Activated naive CD4-positive, alpha-beta T cell treated with anti-CD3 and anti-CD28 coated beads, Interleukin-2, amount 50 U/mL, for 24 hours (primary cell): ENCODE measurements at regions not wholly inside any gene's neighbourhood (a gene's known extent, or its start where the extent isn't known, plus 50 kb on each side); places are given as distances from the start of the nearest gene placed in this dataset.
"Not testable (repeated sequence)": the region's sequence is repeated elsewhere in the genome, so short reads cannot be mapped to it uniquely, and the experiment has no call there.

ENCODE experiments used
- H3K27ac Mint-ChIP-seq: one replicate; pipeline ENCODE4 v1.8.0; 2021; ENCODE audit warnings: mild to moderate bottlenecking, mixed read lengths
- H3K27me3 Mint-ChIP-seq: one replicate; pipeline ENCODE4 v1.8.0; 2021; ENCODE audit warnings: mixed read lengths
- H3K36me3 Mint-ChIP-seq: one replicate; pipeline ENCODE4 v1.8.0; 2021; ENCODE audit warnings: mixed read lengths
- H3K4me1 Mint-ChIP-seq: one replicate; pipeline ENCODE4 v1.8.0; 2021; ENCODE audit warnings: mixed read lengths
- H3K4me3 Mint-ChIP-seq: one replicate; pipeline ENCODE4 v1.8.0; 2021; ENCODE audit warnings: mild to moderate bottlenecking, mixed read lengths
- H3K9me3 Mint-ChIP-seq: one replicate; pipeline ENCODE4 v1.8.0; 2021; ENCODE audit warnings: mixed read lengths

DNA sequence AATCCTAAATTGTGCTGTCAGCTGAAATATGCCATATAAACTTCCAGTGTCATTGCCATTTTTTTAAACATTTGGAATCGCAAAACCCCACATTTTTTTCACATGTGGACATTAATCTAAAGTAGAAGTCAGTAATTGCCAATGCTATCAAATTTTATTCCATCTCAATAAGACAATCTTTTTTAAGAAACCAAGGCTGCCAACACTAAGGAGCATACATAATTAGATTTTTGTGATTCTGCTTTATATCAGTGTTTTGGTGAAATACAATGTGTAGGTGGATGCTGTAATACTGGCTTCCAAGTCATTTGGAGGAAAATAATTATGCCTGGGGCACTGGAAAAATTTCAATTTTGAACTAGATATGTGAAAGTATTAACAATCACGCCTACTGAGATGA lies 256.7 kb downstream of the ZPLD1 start:
- Mint-ChIP-seq H3K36me3 (no peaks in the 10 kb centered on the region), H3K27me3 (peaks cover 13% of the 10 kb centered on the region), H3K4me3 (no peak overlapping the region), H3K4me1 (no peaks in the 10 kb centered on the region), H3K9me3 (no peaks in the 10 kb centered on the region), H3K27ac (no peak overlapping the region)

DNA sequence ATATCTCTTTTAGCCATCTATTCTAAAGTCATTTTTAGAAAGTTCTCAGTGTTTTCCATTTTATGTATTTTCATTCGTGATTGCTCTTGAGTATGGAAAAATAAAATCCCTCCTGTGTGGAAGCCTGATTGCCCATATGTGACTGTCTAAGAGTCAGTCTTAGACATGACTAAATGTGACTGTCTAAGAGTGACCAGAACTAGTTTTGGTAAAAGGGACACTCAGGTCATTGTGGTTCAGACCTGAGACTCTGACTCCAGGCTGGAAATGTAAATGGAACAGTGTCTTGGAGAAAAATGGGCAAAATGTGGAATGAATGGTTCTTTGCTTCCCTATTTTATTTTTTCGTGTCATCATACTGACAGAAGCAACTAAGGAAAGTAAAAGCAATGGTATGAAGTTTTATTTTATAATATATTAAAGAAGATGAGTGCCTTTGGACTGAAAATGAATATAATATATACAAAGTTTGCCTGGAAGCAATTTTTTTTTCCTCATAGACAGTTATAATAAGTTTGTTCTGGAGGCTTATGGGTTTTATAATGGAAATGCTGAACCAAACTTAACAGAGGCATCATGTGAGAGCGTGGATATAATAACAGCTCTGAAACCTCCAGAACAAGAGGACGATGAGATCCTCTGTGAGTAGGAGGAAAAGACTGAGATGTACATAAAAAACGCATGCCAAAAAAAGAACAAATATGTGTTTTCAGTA lies 264.4 kb downstream of the ZPLD1 start:
- Mint-ChIP-seq H3K9me3 (no peaks in the 10 kb centered on the region), H3K4me3 (no peak overlapping the region), H3K36me3 (no peaks in the 10 kb centered on the region), H3K27ac (no peak overlapping the region), H3K27me3 (peaks cover 4% of the 10 kb centered on the region), H3K4me1 (no peaks in the 10 kb centered on the region)

DNA sequence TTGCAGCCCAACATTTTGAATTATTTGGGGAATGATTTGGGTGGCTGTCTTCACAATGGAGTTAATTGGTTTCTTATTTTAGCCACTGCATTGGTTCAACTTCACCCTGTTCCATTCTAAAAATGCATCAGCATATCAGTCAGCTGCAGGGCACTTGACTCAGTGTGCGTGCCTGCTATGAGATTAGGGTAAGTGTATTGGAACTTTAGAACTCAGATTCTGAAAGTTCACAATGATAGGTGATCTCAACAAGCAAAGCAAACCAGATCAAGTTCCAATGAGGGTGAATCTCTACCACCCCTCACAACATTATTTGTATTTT lies 265.0 kb downstream of the ZPLD1 start:
- Mint-ChIP-seq H3K9me3 (no peaks in the 10 kb centered on the region), H3K27me3 (peaks cover 4% of the 10 kb centered on the region), H3K4me1 (no peaks in the 10 kb centered on the region), H3K4me3 (no peak overlapping the region), H3K36me3 (no peaks in the 10 kb centered on the region), H3K27ac (no peak overlapping the region)

DNA sequence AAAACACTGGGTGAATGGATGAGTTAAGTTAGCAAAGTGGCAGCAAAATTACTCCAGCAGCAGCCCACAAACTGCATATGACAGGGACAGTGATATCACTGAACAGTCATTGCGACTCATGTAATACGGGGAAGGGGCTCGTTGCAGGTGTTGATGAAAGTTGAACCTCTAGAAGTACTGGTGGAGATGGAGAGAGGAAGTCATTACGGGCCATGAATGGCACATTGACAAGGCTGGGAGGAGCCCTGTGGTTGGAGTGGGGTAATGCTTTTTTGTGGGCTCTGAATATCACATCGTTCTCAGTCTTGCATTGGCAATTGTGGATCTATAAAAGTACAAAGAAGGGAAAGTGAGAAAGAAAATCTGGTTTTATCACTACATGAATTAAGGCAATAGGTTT lies 278.1 kb downstream of the ZPLD1 start:
- Mint-ChIP-seq H3K36me3 (no peaks in the 10 kb centered on the region), H3K4me1 (no peaks in the 10 kb centered on the region), H3K27me3 (peaks cover 3% of the 10 kb centered on the region), H3K4me3 (no peak overlapping the region), H3K9me3 (no peaks in the 10 kb centered on the region), H3K27ac (no peak overlapping the region)

DNA sequence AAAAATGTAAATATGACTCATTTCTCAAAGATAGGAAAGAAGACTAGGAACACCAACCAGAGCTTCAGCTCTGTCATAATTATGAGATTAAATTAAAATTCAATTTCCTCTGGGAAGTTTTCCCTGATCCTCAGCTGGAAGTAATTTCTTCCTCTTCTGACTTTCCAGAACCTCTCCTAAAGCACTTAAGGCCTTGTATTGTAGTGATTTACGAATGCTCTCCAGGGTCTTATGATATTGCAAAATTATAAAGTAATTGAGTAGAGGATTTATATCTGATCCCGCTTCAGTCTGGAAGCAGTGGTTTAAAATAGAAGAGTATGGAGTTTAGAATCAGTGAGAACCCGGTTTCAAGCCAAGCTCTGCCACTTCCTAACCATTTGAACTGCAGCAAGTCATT lies 279.8 kb downstream of the ZPLD1 start:
- H3K27ac Mint-ChIP-seq, result no peak overlapping the region
- no peaks in the 10 kb centered on the region for H3K4me1 Mint-ChIP-seq
- H3K9me3 Mint-ChIP-seq, result no peaks in the 10 kb centered on the region
- no peaks in the 10 kb centered on the region for H3K36me3 Mint-ChIP-seq
- H3K4me3 Mint-ChIP-seq, result no peak overlapping the region
- peaks cover 3% of the 10 kb centered on the region for H3K27me3 Mint-ChIP-seq

DNA sequence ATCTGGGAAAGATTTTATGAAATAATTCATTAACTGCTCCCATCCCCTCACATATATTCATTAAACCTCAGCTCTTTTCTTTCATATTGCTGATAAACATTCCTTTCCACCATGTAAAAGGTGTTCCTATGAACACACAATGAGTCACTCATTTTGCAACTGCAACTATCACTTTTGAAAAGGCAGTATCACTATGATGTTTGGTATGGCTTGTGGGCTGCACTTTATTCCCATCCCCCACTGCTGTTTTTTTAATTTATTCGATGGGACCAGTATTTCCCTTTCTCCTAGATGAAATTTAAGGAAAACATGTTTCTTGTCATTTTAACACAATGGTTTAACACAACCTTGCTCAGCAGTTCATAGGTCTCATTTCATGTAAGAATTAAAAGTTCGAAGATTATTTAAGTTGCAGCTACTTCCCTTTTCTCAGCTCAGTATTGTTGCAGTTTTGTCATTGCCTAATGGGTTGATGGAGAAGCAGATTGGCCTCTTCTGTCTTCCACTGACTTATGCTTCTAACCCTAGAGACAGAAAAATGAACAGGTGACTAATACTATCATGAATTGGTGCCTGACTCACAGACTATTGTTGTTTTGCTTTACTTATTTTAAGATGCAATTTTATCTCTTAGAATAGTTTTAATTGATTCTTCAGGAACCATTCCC lies 280.3 kb downstream of the ZPLD1 start:
- Mint-ChIP-seq H3K4me1 (no peaks in the 10 kb centered on the region), H3K4me3 (no peak overlapping the region), H3K27ac (no peak overlapping the region), H3K9me3 (no peaks in the 10 kb centered on the region), H3K27me3 (peaks cover 3% of the 10 kb centered on the region), H3K36me3 (no peaks in the 10 kb centered on the region)

DNA sequence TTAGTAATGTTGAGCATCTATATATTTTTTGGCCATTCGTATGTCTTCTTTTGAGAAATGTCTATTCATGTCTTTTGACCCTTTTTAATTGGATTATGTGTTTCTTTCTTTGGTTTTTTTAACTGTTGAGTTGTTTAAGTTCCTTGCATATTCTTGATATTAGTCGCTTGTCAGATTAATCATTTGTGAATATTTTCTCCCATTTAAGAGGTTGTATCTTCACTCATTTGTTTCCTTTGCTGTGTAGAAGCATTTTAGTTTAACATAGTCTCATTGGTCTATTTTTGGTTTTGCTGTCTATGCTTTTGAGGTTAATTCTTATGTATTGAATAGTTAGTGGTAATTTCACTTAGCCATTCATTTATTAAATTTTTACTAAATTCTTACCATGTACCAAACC lies 283.8 kb downstream of the ZPLD1 start:
- H3K36me3 Mint-ChIP-seq, result no peaks in the 10 kb centered on the region
- no peak overlapping the region for H3K27ac Mint-ChIP-seq
- H3K9me3 Mint-ChIP-seq, result no peaks in the 10 kb centered on the region
- no peaks in the 10 kb centered on the region for H3K4me1 Mint-ChIP-seq
- peaks cover 3% of the 10 kb centered on the region for H3K27me3 Mint-ChIP-seq
- no peak overlapping the region for H3K4me3 Mint-ChIP-seq

DNA sequence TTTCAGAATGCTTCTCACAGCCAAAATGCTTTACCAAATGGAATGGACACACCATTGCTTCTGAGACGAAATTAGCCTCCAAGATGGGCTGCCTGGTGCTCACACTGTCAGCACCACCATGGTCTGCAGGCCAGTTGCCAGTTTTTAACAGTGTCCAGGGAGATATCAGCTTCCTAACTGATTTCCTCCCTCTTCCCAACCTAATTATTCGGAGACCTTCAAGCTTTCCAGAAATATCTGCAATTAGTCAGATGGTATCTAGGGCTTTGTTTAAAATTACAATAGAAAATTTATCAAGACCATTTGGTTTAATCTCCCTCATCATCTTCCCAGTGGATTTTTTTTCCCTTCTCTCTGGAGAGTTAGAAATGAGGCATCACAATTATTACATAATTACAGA lies 287.5 kb downstream of the ZPLD1 start:
- no peaks in the 10 kb centered on the region for H3K36me3 Mint-ChIP-seq

GRCh38 chr3:102727340-102727739 lies 292.5 kb downstream of the ZPLD1 start:
- H3K4me1 Mint-ChIP-seq, result no peaks in the 10 kb centered on the region
- peaks cover 3% of the 10 kb centered on the region for H3K27me3 Mint-ChIP-seq
- no peaks in the 10 kb centered on the region for H3K36me3 Mint-ChIP-seq
- no peak overlapping the region for H3K27ac Mint-ChIP-seq
- H3K4me3 Mint-ChIP-seq, result no peak overlapping the region
- H3K9me3 Mint-ChIP-seq, result no peaks in the 10 kb centered on the region

More for the DNA sequence above, 287.5 kb downstream of the ZPLD1 start:
- H3K4me1 Mint-ChIP-seq, result no peaks in the 10 kb centered on the region
- H3K27ac Mint-ChIP-seq, result no peak overlapping the region
- H3K9me3 Mint-ChIP-seq, result no peaks in the 10 kb centered on the region
- peaks cover 5% of the 10 kb centered on the region for H3K27me3 Mint-ChIP-seq
- no peak overlapping the region for H3K4me3 Mint-ChIP-seq

DNA sequence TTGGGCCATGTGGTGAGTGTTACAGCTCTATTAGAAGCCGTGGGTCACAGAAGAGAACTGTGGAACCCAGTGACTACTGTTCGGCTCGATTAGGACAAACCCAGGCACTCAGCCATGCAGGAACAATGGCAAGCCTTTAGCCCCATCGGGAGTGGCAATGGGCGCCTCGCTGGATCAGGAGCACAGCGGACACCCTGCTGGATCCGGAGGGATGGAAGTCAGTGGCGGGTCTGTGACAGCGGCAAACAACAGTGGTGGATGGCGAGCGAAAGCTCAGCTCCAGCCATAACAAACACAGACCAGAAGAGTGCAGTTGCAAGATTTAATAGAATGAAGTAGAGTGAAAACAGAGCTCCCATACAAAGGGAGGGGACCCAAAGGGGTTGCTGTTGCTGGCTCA lies 297.8 kb downstream of the ZPLD1 start:
- H3K9me3 Mint-ChIP-seq, H3K4me1 Mint-ChIP-seq, H3K36me3 Mint-ChIP-seq, H3K4me3 Mint-ChIP-seq, H3K27ac Mint-ChIP-seq, H3K27me3 Mint-ChIP-seq: not testable (repeated sequence)

DNA sequence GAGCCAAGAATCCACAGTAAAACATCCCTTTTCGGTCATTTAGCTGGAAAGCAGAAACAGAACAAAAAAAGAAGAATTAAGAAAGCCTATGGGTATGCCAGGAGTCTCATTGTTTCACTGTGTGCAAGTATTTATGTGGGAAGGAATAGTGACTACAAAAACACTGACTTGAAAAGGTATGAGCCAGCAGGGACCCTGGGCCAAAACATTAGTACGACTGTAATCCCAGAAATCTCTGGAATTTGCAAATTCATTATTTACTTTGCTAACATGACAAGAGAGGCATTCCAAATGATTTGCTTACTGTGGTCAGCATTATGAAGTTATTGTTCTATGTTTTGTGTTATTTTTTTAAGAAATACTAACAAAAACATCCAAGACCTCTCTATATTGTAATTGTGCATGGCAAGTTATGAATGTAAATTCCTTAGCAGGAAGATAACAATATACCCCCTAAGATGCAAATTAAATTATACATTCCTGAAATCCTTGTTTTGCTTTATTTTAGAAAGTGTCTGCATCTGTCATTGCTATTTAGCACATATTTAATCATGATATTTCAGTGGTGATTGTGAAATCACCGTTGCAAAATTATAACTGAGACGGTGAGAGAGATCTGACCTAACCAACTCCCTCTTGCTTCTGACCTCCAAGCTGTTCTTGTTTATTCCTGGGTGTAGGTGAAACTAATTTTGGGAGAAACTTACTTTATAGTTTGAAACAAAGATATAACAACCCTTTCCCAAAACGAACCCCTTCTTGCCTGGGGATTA lies 299.2 kb downstream of the ZPLD1 start:
- Mint-ChIP-seq H3K4me1 (no peaks in the 10 kb centered on the region), H3K27ac (no peak overlapping the region), H3K36me3 (no peaks in the 10 kb centered on the region), H3K27me3 (peaks cover 1% of the 10 kb centered on the region), H3K9me3 (no peaks in the 10 kb centered on the region), H3K4me3 (no peak overlapping the region)

GRCh38 chr3:102735311-102735710 lies 300.5 kb downstream of the ZPLD1 start:
- no peaks in the 10 kb centered on the region for H3K36me3 Mint-ChIP-seq
- H3K4me3 Mint-ChIP-seq, result no peak overlapping the region
- H3K27me3 Mint-ChIP-seq, result no peaks in the 10 kb centered on the region
- no peaks in the 10 kb centered on the region for H3K9me3 Mint-ChIP-seq
- no peaks in the 10 kb centered on the region for H3K4me1 Mint-ChIP-seq
- no peak overlapping the region for H3K27ac Mint-ChIP-seq

DNA sequence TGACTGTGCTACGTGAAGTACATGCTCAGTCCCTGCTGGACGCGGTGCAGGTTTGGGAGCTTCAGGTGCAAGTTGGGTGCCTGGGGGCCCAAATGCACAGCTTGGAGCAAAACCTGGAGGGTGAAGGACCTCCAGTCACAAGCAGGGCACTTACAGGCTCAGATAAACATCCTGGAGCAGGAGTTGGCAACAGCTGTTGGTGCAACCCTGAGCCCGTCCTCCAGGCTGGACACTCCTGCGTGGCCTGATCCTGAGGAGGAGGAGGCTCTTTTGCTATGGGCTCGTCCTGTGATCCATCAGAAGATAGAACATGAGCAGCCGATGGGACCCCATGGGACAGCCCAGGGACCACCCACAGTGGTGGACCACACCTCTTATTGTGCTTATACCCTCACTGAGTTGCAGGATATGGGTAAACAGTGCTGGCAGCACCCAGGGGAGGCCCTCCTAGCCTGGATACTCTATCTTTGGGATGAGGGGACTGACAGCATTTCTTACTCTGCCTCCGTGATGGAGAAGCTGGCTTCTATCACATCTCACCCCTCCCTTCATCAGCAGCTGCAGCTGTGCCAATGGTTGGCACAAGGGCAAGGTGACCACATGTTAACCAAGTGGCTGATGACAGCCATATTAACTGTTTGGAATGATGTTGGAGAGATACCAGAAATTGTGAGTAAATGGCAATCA lies 301.6 kb downstream of the ZPLD1 start:
- Mint-ChIP-seq H3K4me3 (no peak overlapping the region), H3K27ac (no peak overlapping the region), H3K27me3 (no peaks in the 10 kb centered on the region)

DNA sequence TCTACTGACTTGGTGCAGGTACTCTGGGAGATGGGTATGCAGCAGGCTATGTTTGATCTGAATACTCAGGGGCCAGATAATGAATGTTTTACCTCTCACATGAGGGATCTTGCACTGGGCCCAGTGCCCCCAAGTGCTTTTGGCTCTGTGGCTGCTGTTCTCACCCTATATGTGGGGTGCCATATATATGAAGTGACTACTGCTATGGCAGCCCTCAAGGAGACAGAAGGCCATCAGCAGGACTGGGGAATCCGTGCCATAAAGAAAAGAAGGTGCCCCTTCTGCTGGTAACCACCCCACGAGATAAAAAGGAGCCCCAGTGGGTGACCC lies 302.1 kb downstream of the ZPLD1 start:
- no peaks in the 10 kb centered on the region for H3K9me3 Mint-ChIP-seq
- H3K4me1 Mint-ChIP-seq, result no peaks in the 10 kb centered on the region
- H3K27me3 Mint-ChIP-seq, result no peaks in the 10 kb centered on the region
- H3K36me3 Mint-ChIP-seq, result no peaks in the 10 kb centered on the region
- no peak overlapping the region for H3K27ac Mint-ChIP-seq
- H3K4me3 Mint-ChIP-seq, result no peak overlapping the region

More for the DNA sequence above, 301.6 kb downstream of the ZPLD1 start:
- no peaks in the 10 kb centered on the region for H3K9me3 Mint-ChIP-seq
- no peaks in the 10 kb centered on the region for H3K36me3 Mint-ChIP-seq
- no peaks in the 10 kb centered on the region for H3K4me1 Mint-ChIP-seq

DNA sequence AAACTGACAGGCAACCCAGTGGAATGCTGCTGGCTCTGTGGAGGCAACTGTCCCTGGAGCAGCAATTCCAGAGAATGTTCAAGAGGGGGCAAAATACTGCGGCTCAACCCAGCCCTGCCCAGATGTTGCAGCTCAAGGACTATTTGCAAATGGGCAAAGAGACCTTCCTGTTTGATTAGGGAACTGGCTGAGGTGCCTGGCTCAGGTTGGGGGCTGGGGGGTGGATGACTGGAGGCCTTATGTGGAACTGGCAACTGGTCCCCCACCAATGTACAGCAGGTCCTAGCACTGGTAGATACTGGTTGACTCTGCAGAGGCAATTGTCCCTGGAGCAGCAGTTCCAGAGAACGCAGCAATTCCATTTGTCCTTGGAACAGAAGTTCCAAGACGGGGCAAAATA lies 302.5 kb downstream of the ZPLD1 start:
- Mint-ChIP-seq H3K4me1 (no peaks in the 10 kb centered on the region), H3K27me3 (no peaks in the 10 kb centered on the region), H3K4me3 (no peak overlapping the region), H3K9me3 (no peaks in the 10 kb centered on the region), H3K27ac (no peak overlapping the region), H3K36me3 (no peaks in the 10 kb centered on the region)

GRCh38 chr3:102741105-102741504 lies 306.3 kb downstream of the ZPLD1 start:
- no peaks in the 10 kb centered on the region for H3K9me3 Mint-ChIP-seq
- no peak overlapping the region for H3K4me3 Mint-ChIP-seq
- no peak overlapping the region for H3K27ac Mint-ChIP-seq
- H3K36me3 Mint-ChIP-seq, result no peaks in the 10 kb centered on the region
- no peaks in the 10 kb centered on the region for H3K4me1 Mint-ChIP-seq
- no peaks in the 10 kb centered on the region for H3K27me3 Mint-ChIP-seq
